GM12865 (cell line): ENCODE measurements at regions not wholly inside any gene's neighbourhood (a gene's known extent, or its start where the extent isn't known, plus 50 kb on each side); places are given as distances from the start of the nearest gene placed in this dataset.

ENCODE experiments used
- DNase-seq: peaks from one replicate; pipeline ENCODE4 v3.0.0; 2010; ENCODE audit warnings: low read depth
- H3K4me3 ChIP-seq: 2 replicates; pipeline ENCODE4 v1.5.1; 2011; ENCODE audit warnings: mild to moderate bottlenecking, low read depth, low read length, control low read depth
- TF ChIP-seq, protein P1 (sequence below): IDR thresholded peaks from 2 replicates; pipeline ENCODE4 v1.5.1; 2011; ENCODE audit warnings: low read length, control low read depth, low read depth, inconsistent platforms; ENCODE audit not compliant: insufficient read depth; ENCODE audit errors: missing control alignments

DNA sequence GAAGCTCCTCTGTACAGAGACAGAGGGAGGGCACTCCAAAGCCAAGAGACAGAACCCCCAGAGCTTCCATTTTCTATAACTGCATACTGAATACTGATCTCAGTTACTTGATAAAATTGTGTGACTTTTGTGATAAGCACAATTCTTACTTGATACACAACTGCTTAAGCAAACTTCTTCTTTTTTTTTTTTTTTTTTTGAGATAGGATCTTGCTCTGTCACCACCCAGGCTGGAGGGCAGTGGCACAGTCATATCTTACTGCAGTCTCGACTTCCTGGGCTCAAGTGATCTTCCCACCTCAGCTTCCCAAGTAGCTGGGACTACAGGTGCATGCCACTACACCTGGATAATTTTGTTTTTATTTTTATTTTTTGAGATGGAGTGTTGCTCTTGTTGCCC lies 252.1 kb upstream of the ZNF608 start:
- DNase-seq = no peak
- TF ChIP-seq, protein P1, sequence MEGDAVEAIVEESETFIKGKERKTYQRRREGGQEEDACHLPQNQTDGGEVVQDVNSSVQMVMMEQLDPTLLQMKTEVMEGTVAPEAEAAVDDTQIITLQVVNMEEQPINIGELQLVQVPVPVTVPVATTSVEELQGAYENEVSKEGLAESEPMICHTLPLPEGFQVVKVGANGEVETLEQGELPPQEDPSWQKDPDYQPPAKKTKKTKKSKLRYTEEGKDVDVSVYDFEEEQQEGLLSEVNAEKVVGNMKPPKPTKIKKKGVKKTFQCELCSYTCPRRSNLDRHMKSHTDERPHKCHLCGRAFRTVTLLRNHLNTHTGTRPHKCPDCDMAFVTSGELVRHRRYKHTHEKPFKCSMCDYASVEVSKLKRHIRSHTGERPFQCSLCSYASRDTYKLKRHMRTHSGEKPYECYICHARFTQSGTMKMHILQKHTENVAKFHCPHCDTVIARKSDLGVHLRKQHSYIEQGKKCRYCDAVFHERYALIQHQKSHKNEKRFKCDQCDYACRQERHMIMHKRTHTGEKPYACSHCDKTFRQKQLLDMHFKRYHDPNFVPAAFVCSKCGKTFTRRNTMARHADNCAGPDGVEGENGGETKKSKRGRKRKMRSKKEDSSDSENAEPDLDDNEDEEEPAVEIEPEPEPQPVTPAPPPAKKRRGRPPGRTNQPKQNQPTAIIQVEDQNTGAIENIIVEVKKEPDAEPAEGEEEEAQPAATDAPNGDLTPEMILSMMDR = no peak

DNA sequence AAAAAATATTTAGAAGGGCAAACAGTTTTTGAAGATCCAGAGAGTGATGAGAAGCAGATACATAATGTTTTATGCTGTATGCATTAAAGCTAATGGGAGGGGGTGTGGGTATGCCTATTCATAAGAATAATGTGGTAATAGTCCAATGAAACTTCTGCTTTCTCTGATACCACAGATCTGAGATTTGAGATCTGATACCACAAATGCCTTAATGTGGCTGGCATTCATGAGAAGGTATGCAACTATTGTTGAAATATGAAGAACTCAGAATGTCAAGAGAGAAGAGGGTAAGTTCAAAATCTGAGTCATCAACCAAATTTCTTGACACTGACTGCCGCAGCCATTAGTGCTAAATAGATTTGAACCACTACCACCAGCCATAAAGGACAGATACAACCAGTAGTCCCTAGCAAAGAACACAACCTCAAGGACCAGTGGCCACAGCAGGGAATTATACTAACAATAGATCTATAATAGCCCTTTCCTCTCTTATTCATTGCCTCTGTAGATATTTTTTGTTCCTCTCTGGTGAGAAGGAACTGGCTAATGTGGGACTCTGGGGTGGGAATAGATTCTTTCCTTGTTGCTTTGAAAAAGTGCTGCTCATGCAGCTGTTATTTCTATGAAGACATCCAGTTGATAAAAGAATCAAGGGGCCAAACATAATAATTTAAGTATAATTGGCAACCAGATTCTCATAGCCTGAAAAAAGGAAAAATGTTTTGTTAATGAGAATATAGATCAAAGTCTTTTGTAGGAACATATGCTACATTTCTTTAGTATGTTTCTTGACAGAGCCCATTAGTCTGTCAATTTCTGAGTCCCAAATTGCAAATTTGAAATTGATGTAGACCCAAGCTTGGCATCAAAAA lies 256.5 kb upstream of the ZNF608 start:
- DNase-seq = peak; percentile 54
- TF ChIP-seq, protein P1 = no peak

More for the DNA sequence above, 252.1 kb upstream of the ZNF608 start:
- H3K4me3 ChIP-seq = no peak overlapping the region

DNA sequence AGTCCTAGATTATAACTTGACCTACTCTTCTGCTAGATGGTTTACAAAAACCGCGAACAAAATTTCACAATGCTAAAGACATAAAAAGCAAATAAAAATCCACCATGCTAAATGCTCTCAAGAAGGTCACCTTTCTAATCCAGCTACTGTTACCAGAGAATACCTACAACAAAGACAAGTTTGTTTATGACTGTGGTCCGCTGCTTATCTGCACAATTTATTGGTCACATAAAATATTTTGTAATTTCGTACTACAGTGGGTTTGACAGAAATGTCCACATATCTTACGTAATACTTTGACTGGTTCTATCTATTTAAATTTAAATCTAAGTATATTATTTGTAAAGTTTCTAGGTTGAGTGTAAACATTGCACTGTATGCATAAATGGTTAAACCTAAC lies 257.6 kb upstream of the ZNF608 start:
- TF ChIP-seq, protein P1 = no peak
- no peak overlapping the region for H3K4me3 ChIP-seq
- no peak for DNase-seq

More for the DNA sequence above, 256.5 kb upstream of the ZNF608 start:
- no peak overlapping the region for H3K4me3 ChIP-seq

DNA sequence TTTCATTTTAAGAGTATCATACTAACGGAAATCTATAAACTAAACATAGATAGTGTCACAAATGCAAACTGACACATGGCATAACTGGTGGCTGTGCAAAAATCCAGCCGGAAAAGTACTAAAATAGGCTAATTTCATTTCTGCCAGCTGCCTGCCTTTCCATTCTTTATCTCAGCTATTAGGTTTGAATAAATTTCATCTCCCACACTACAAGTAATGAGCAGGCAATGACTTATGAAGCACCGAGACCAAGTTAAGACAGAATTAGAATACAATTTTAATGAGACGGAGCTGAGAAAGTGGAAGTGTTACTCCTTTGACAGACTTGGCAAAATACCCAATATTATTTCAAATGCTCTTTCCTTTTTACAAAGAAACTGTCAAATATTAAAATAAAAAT lies 258.8 kb upstream of the ZNF608 start:
- DNase-seq = peak; percentile 5
- TF ChIP-seq, protein P1 = no peak
- H3K4me3 ChIP-seq = peak overlapping the region; percentile 37; the same call in 1 of the 2 replicates

DNA sequence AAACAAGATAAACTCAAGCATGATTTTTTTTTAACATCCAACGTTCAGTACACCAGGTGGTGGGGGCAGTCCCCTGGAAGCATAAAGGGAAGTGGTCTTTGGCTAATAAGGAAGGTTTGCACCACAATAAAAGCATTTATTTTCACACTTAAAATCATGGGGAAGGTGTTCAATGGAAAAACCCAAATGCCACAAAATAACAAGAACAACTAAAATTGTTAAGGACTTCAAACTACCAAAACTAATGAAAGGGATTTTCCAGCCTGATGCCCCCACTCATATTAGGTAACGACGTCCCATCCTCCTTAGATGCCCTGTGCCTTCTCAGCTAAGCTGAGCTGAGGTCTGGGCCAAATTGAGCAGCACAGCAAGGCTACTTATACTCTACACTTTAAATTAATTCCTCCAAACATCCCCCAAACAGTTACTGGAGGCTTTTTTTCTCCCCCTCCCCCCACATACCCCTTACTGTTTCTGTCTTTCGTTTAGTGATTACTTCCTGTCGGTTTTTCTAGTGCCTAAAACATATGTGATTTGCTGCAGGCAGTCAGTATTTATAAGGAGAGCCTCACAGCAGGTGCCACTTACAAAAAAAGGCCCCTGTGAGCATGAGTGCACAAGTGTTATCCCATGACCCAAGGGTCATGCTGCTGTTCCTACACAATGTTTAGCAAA lies 259.7 kb upstream of the ZNF608 start:
- TF ChIP-seq, protein P1 = no peak
- peak; percentile 74 for DNase-seq
- H3K4me3 ChIP-seq = peak overlapping the region; percentile 33

DNA sequence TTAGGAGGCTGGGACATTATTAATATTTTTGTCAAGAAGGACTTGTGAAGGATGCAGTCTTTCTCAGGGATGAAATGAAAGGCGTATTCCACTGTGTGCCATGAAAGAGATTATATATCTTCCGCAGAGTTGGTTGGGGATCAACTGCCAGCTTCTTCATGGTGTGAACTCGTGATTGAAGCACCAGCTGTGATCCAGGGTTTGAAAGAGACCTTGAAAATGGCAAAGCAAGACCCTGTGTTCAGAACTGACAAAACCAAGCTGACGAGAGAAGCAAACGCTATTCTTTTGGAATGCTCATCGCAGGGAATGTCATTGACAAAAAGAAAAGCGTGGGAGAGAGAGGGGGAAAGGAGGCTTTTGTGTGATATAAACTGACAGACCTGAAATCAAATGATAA lies 263.9 kb upstream of the ZNF608 start:
- H3K4me3 ChIP-seq = no peak overlapping the region
- no peak for DNase-seq
- TF ChIP-seq, protein P1 = no peak
